HepG2 (cell line): ENCODE measurements at regions not wholly inside any gene's neighbourhood (a gene's known extent, or its start where the extent isn't known, plus 50 kb on each side); places are given as distances from the start of the nearest gene placed in this dataset.

ENCODE experiments used
- GATAD2A ChIP-seq: IDR thresholded peaks from 2 replicates; pipeline ENCODE4 v1.6.1; 2016
- PCBP2 ChIP-seq: fragments of 200-400 bp; formaldehyde crosslinking; optimal IDR thresholded peaks from 2 replicates; pipeline ENCODE3; 2018; ENCODE audit warnings: low read length, low read depth; ENCODE audit not compliant: poor library complexity, severe bottlenecking

DNA sequence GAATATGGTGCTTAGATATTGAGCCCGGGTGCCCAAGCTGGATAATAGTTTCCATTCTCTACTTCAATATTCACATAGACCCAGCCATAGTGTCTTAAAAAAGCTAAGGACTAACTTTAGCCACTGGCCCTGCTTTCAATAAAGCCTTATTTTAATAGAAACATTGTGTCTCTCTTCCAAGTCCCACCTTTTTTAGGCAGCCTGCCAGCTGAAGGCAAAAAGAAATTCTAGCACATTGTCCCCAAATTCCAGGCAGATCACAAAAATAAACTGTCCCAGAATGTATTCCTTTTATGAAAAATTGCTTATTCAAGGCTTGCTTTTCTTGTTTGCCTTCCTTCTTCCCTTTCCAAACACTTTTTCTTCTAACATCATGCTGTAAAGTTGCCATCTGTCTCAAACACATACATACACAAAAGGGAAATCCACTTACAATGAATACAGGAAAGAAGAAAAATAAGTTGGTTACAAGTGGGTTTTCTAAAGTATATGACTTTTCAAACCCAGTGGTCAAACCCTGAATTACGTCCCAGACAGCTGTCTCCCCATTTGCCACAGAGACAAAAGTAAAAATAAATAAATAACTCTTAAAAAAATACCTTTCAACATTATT is 778.5 kb downstream of the BCL11A start:
- no peak for TF ChIP-seq PCBP2
- no peak for TF ChIP-seq GATAD2A (CRISPR knock-in tag)
